ENCODE measurements at regions not wholly inside any gene's neighbourhood (a gene's known extent, or its start where the extent isn't known, plus 50 kb on each side); places are given as distances from the start of the nearest gene placed in this dataset.

DNA sequence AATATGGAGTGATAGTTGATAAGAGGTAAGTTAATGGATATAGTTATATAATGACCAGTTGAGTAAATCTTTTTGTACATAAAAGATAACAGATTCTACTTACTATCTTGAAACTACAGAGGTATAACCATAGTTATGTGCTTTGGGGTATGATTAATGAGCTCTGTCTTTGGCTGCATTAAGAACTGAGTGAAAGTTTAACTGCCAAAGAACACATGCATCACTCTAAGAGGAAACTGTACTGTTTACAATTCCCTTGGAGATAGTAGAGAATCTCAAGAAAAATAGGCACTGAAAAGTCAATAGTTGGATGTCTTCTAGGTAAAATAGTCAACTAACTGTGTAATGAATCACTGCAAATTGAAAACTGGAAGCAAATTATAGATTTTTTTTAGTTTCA is 1129.5 kb downstream of the EPHA7 start:
- no peak for DNase-seq (ENCODE audit: low spot score)
- in situ Hi-C loops (cut with MboI; ENCODE audit: low sequenced_read_pairs, unreplicated experiment), result no loop called here
- TF ChIP-seq, protein P1, sequence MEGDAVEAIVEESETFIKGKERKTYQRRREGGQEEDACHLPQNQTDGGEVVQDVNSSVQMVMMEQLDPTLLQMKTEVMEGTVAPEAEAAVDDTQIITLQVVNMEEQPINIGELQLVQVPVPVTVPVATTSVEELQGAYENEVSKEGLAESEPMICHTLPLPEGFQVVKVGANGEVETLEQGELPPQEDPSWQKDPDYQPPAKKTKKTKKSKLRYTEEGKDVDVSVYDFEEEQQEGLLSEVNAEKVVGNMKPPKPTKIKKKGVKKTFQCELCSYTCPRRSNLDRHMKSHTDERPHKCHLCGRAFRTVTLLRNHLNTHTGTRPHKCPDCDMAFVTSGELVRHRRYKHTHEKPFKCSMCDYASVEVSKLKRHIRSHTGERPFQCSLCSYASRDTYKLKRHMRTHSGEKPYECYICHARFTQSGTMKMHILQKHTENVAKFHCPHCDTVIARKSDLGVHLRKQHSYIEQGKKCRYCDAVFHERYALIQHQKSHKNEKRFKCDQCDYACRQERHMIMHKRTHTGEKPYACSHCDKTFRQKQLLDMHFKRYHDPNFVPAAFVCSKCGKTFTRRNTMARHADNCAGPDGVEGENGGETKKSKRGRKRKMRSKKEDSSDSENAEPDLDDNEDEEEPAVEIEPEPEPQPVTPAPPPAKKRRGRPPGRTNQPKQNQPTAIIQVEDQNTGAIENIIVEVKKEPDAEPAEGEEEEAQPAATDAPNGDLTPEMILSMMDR (IDR thresholded peaks at IDR 0.05; ENCODE audit: borderline replicate concordance, control extremely low read depth, extremely low read depth, insufficient read depth, missing control alignments), result no peak

DNA sequence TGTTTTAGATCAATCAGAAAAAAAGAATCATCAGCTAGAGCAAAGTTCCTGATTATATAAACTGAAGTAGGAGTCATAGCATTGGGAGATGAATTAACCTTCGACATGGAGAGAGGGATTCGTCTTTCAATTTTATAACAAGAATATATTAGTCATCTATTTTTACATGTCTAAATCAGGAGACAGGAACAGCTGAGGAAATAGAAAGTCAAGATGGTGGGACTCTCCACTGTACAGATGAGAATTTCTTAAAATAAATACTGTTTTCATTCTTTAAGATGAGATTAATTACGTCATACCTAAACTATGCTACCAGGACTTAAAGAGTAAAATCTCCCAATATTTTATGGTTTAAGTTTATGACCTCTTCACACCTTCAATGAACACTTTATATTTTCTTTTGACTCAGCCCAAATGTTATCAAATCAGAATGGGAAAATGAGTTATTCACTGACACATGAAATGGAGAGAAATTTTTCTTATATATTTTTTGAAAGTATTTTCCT is 1137.7 kb downstream of the EPHA7 start:
- TF ChIP-seq, protein P1 (IDR thresholded peaks at IDR 0.05; ENCODE audit: borderline replicate concordance, control extremely low read depth, extremely low read depth, insufficient read depth, missing control alignments), result no peak
- DNase-seq (ENCODE audit: low spot score), result no peak
- in situ Hi-C loops (cut with MboI; ENCODE audit: low sequenced_read_pairs, unreplicated experiment), result no loop called here

DNA sequence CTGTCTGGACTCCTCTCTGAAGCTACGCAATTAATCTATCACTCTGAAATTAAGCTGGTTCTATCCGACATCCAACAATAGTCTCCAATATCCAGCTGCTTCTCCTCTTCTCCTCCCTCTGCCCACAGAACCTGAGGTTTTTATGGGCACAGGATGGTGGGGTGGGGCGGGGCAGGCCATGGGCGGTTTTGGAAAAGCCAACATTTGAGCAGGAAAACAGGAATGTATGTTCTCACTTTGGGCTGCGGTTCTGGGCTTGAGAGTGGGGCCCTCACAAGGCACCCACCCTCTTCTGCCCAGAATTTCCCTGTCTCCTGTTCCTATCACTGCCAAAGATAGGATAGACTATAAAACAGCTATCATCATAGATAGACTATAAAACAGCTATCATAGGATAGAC is 1144.2 kb downstream of the EPHA7 start:
- DNase-seq (ENCODE audit: low spot score), result no peak
- in situ Hi-C loops (cut with MboI; ENCODE audit: low sequenced_read_pairs, unreplicated experiment), result no loop called here
- TF ChIP-seq, protein P1 (IDR thresholded peaks at IDR 0.05; ENCODE audit: borderline replicate concordance, control extremely low read depth, extremely low read depth, insufficient read depth, missing control alignments), result no peak

DNA sequence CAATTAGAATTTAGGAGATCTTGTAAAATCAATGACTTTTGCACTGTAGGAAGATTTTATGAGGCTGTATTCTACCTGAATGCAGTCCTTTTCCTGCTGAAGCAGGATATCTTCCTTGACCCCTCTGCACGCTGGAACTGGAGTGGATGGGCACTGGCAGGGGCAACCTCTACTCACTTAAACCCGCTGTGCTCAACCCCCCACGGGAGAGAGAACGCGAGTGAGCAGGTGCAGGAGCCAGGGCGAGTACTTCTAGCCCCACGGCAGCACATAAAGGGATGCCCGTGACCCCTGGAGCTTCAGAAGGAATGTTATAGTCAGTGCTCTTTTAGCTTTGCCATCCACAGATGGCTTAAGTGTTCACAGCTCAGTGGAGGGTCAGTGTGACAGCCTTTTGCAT is 1144.8 kb downstream of the EPHA7 start:
- TF ChIP-seq, protein P1 (IDR thresholded peaks at IDR 0.05; ENCODE audit: borderline replicate concordance, control extremely low read depth, extremely low read depth, insufficient read depth, missing control alignments), result no peak
- in situ Hi-C loops (cut with MboI; ENCODE audit: low sequenced_read_pairs, unreplicated experiment), result no loop called here
- no peak for DNase-seq (ENCODE audit: low spot score)

DNA sequence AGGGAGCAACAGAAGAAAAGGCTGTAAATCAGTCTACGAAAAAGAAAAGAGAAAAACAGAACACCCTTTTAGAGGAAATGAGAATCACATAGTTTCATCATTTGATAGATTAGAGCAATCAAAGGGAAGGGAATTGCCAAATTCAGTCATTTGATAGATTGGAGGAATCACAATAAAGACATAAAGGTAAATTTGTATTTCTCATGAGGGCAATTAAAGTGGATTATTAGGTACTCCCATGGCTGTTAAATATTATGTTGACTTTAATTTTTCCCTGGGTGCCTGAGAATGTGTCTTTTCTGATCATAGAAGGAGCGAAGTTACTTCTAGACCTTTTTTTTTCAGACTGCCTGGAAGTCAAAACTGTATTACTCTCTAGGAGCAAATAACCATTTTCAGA is 1145.7 kb downstream of the EPHA7 start:
- in situ Hi-C loops (cut with MboI; ENCODE audit: low sequenced_read_pairs, unreplicated experiment), result no loop called here
- DNase-seq (ENCODE audit: low spot score), result no peak
- TF ChIP-seq, protein P1 (IDR thresholded peaks at IDR 0.05; ENCODE audit: borderline replicate concordance, control extremely low read depth, extremely low read depth, insufficient read depth, missing control alignments), result no peak

DNA sequence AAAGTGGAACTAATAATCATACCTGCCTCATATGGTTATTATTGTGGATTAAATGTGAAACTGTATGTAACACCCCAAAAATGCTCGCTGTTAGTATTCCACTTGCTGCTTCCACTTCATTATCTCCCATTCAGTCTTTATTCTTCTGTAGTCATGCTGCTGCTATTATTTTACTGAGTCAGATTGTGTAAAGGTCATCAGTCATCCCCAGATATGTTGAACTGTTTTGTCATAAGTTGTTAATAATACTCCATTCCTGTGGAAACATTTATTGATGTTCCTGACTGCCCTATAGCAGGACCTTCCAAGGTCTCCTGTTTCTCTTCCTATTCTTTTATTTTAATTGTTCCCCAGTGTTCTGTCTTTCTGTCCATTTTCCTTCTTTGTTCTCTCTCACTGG is 1148.3 kb downstream of the EPHA7 start:
- in situ Hi-C loops (cut with MboI; ENCODE audit: low sequenced_read_pairs, unreplicated experiment), result no loop called here
- no peak for DNase-seq (ENCODE audit: low spot score)
- TF ChIP-seq, protein P1 (IDR thresholded peaks at IDR 0.05; ENCODE audit: borderline replicate concordance, control extremely low read depth, extremely low read depth, insufficient read depth, missing control alignments), result no peak

DNA sequence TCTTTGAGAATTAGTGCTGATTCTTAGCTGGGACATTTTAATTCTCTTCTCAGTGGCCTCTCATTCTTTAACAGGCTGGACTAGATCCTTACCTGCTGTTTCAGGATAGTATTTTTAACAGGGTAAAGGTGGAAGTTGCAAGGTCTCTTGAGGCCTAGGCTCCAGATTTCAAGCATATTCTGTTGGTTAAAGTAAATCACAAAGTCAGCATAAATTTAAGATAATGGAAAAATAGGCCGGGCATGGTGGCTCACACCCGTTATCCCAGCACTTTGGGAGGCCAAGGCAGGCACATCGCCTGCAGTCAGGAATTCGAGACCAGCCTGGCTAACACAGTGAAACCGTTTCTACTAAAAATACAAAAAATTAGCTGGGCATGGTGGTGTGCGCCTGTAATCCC is 1149.0 kb downstream of the EPHA7 start:
- in situ Hi-C loops (cut with MboI; ENCODE audit: low sequenced_read_pairs, unreplicated experiment), result no loop called here

More for the DNA sequence above, 1149.0 kb downstream of the EPHA7 start:
- TF ChIP-seq, protein P1 (IDR thresholded peaks at IDR 0.05; ENCODE audit: borderline replicate concordance, control extremely low read depth, extremely low read depth, insufficient read depth, missing control alignments), result no peak
- DNase-seq (ENCODE audit: low spot score), result no peak

Data from GM13976 (cell line).